GM12872 (cell line): ENCODE measurements at regions not wholly inside any gene's neighbourhood (a gene's known extent, or its start where the extent isn't known, plus 50 kb on each side); places are given as distances from the start of the nearest gene placed in this dataset.

ENCODE experiments used
- CTCF ChIP-seq: IDR thresholded peaks from 3 replicates; pipeline ENCODE4 v1.5.1; 2011; ENCODE audit warnings: low read depth, mild to moderate bottlenecking, low read length, moderate library complexity; ENCODE audit not compliant: insufficient read depth

GRCh38 chr7:12968836-12969422 lies 281.5 kb downstream of the ARL4A start:
- no peak for TF ChIP-seq CTCF

GRCh38 chr7:12970626-12971025 lies 283.2 kb downstream of the ARL4A start:
- TF ChIP-seq CTCF, result no peak

GRCh38 chr7:12974451-12975166 lies 287.2 kb downstream of the ARL4A start:
- no peak for TF ChIP-seq CTCF

- no peak for TF ChIP-seq CTCF
Observed at GRCh38 chr7:12975412-12975811, 288.0 kb downstream of the ARL4A start.

GRCh38 chr7:12979181-12979580 lies 291.7 kb downstream of the ARL4A start:
- no peak for TF ChIP-seq CTCF

GRCh38 chr7:12982178-12982577 lies 294.7 kb downstream of the ARL4A start:
- TF ChIP-seq CTCF, result no peak

GRCh38 chr7:12984117-12984516 lies 296.7 kb downstream of the ARL4A start:
- no peak for TF ChIP-seq CTCF

GRCh38 chr7:12985228-12985627 lies 297.8 kb downstream of the ARL4A start:
- no peak for TF ChIP-seq CTCF
